ENCODE measurements at regions not wholly inside any gene's neighbourhood (a gene's known extent, or its start where the extent isn't known, plus 50 kb on each side); places are given as distances from the start of the nearest gene placed in this dataset.

DNA sequence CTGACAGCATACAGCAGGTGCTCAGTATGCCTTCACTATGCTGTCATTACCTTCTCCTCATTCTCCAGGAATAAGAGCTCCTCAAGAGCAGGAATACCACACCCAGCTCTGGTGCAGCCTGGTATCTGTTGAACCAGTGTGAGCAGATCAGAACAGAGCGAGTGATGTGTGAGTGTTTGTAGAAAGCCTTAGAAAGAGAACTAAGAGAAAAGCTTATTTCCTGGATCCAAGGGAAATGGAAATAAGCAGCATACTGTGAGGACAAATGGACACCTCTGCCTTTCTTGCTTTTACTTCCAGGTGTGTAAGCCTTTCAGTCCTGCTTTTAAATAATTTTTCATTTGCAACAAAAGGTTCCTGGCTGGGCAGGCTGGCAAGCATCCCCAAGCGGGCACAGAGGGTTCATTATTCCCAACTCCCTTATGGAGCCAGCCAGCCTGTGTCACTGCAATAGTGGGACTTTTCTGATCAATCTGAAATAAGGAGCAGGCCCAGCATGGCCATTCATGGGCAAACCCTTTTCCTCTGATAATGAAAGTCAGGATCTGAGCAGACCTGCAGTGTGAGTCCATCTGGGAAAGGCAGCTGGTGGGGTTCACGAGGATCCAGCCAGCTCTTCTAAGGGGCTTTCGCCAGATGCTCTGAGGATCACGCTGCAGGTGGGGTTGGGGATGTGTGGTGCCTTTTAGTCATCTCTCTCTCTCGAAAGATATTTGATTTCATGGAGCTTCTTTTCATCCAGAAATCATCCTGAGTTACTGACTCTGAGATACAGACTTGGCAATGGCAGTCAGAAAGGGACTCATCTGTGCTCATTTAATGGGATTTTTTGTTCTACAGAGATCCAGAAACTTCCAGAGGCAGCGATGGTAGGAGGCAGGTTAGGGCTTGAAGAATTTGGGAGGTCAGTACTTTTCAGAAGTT is 594.9 kb upstream of the CFAP20DC start:
- DNase-seq, result no peak

DNA sequence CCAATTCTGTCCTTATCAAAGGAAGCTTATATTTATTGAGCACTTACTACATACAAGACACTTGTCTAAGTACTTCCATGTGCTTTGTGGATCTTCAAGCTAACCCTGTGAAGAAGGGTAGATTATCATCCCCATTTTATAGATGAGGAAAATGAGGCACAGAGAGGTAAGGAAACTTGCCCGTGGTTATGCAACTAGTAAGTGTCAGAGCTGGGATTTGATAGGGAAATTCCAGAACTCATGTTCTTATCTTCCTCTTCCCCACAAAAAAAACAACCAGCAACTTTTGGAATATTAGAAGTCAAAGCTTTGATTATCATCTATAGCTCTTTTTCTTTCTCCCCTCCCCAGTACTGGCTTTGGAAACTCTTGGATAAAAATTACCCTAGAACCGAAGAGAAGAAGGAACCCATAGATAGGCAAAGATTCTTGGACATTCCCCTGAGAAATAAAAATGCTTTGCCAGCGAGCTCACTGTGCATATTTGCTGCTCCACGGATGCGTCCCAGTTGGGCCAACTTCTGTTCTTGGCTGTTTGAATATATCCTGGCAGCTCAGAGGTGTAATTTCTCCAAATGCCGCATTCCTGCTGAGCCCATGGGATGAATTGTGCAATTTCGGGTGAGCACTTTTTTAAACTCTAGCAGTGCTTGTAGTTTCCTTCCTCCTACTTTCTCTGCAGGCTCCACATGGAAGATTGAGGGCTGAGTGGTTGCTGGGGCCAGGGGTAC is 591.5 kb upstream of the CFAP20DC start:
- no peak for DNase-seq

DNA sequence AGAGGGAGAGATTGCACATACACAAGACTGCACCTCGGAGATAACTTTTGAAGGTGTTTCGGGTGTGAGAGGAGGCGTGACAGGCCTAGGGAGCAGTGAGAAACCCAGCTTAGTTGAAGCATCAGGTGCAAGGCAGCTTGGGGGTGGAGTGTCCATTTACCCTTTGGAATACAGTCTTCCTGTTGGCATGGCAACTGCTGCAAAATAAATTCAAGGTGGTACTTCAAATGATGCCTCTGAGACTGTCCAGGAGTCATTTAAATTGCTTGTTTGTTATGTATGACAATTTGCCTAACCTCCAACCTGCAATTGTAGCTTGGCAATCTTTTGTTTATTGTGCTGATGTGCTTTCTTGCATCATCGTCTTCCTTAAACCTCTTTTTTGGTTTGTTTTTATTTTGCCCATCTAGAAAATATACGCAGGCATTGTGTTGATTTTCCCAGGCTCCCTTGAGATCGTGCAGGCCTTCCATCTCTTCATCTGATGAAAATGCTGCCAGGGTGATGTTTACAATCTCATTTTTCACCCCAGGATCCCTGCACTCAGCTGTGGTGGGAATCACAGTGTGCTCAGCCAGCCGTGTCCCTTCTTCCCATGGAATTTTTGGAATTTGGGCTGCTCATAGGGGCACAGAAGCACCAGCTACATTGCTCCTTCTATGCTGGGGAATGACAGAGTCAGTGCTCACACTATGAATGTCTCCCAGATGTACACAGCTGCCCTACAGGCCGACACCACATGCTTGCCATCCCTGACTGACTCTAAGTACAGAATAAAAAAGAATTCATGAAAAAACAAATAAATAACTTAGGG is 583.1 kb upstream of the CFAP20DC start:
- DNase-seq, result no peak

DNA sequence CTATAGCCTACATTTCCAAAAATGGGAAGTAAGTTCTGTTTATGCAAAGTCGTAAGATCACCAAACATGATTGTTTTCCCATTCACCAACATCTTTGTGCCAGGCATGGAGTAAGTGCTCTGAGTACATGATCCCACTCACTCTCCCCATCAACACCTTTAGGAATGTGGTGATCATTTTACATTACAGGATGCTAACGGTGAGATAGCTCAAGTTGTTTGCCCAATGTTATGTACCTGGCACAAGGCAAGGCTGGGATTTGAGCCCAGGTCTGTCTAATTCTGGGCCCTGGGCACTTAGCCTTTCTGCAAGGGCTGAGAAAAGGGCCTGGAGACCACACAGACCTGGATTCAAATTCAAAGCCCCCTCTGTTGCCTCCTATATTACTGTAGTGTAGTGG is 581.7 kb upstream of the CFAP20DC start:
- DNase-seq, result no peak

GRCh38 chr3:59621037-59621436 is 571.2 kb upstream of the CFAP20DC start:
- no peak for DNase-seq

GRCh38 chr3:59620325-59620724 is 570.5 kb upstream of the CFAP20DC start:
- no peak for DNase-seq

DNA sequence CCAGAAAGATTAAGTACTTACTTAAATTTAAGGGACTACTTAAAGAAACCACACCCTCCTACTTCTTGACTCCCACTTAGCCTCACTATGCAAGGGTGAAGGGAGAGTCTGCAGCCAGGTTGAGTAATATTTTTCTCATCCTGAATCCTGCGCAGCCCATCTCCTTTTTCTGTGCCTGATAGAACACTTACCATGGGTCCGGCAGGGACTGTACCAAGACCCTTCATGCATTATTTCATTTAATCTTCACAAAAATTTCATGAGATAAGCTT is 562.6 kb upstream of the CFAP20DC start:
- no peak for DNase-seq

DNA sequence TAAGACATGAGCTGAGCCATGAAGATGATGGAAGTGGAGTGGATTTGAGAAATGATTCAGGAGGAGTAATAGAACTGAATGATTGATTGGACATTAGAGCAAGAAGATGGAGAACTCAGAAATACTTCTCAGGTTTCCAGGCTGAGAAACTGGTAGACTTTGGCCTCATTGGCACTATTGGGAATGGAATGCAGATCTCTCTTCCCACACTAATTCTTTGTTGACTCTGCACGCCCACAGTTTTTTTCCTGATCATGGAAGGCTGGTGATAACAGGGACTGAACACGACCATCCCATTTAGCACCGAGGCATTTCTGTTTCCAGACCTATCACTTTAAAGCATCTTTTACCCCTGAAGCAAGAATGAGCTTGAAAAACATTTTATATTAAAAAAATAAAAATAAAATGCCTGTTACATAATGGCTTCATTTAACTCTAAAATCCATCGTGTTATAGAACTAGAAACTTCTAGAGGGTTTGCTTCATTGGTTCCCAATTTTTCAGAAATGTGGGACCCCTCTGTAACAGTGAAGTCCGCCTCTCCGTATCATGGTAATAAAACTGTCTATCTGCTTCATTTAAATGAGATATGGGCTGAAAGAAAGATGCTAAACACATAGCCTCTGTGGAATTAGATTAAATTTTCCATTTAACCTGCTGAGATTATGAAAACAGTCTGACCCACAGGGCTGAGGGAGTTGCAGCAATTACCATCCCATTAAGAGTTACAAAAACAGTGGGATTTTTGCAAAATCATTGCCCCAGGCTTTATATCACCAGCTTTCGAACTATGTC is 562.0 kb upstream of the CFAP20DC start:
- no peak for DNase-seq

DNA sequence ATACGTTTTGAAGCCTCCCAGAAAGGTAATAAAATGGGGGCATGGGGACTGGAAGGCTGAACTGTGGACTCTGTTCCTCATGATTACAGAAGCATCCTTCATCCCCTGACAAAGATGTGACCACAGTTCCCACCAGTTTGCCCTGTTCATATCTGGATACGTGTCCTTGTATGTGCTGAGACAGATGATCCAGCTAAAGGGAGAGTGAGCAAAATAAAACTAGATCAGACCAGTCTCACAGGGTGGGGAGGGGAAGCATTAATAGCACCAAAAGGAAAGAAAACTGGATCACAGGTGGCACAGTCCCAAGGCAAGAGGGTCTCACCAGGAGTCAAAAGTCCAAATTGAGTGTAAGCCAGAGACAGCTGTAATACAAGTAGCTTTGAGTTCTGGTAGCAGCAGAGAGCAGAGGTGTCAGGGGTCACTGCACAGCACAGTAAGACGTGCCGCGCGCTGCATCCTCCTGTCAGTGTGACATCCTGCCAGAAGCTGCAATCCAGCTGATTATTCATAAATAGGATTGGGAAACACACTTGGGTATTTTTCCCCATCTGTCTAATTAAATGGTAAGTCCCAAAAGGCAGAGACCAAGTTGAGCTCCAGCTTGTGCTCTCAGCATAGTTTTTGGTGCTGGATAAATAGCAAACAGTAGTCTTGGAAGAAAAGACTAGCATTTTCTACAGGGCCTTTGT is 560.0 kb upstream of the CFAP20DC start:
- no peak for DNase-seq

DNA sequence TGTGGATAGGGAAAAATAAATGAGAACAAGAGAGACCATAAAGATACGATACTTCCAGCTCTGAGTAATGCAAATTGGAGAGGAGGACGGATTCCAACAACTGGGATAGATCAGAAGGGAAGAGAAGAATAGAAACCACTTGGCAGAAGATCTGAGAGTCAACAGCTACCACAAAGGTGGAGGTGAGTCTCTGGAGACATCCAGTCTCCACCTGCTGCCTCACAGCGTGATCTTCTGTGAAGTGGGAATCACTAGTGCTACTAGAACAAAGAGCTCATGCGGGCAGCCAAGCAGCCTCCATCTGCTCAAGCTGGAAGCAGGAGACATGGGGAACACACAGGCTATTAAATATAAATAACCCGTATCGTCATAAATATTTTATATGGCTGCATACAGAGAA is 558.5 kb upstream of the CFAP20DC start:
- DNase-seq, result no peak

DNA sequence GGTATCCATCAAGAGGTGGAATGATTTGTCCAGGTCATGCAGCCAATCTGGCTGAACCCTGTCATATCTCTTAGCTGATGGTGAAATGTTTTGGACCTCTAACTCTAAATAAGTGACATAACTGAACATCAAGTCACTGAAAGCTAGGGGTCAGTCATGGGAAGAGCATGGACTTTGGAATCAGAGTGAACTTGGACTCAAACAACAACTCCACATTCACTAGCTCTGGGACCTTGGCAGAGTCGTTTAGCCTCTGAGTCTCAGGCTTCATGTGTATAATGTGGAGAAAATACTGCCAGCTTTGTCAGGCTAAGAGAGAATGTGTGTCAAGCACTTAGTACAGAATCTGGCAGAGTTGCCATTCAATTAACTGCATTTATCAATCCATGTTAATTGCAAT is 557.8 kb upstream of the CFAP20DC start:
- DNase-seq, result peak; percentile 1

DNA sequence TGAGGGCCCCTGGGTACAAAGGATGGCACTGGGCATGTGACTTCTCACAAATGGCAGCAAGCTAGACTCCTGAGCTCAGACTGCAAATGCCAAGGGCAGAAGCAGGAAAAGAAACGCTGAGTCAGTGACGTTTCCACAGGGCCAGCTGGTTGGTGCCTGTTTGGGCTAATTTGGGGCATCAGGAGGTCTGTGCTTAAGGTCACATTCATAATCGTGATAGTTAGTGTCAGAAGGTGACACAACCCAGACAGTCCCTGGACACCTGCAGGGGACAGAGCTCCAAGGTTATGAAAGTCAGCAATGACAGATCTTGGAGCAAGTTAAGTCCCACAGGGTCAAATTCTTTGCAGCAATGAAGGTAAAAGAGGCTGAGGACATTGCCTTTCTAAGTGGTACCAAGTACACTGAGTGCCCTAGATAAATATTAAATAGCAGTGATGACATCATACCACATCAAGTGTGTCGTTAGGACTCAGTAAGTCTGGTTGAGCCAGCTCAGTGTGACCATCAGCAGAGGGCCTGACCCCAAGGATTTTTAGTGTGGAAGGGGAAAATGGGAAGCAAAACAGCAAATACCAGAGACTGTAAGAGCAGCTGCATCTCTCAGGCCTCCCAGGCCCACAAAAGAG is 556.9 kb upstream of the CFAP20DC start:
- no peak for DNase-seq

DNA sequence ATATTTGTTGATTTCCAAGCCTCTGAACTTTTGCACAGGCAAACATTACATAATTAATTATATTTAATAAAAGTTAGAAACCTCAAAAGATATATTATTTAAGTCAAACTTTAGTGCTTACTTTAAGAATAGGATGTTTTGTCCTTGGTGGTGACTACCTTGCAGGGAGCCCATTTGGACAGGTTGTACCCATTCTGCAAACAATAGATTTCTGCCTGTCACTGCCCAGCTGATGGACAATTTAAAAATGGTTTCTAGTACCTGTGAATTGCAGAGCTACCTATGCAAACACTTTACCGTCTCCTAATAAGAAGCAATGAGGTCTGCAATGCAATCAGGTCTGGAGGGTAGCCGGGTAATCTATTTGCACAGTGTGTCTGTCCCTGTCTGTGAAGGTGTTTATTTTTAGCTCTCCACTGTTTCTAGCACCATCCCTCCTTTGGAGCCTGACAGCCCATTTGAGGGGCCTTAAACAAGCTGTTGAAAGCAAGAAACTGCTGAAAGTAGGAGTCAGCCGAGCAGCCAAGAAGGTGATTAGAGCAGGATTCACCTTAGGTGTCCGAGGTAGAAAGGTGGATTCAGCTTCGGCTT is 556.2 kb upstream of the CFAP20DC start:
- no peak for DNase-seq

DNA sequence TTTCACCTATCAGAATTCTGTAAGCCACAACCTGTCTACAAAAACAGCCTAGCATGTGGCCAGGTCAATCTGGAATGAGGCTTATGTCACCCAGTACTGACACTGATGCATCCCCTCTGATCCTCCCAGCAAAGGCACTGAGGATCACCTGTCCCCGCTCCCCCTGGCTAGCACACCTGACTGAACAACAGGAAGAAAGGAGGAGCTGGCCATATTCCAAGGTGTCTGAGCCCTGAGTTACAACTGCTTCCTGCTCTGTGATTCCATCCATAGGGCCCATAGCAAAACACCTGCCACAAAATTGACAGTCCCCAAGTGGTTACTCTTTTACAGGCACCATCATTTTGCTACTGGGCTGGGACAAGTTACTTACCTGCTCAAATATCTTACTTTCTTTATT is 555.5 kb upstream of the CFAP20DC start:
- no peak for DNase-seq

DNA sequence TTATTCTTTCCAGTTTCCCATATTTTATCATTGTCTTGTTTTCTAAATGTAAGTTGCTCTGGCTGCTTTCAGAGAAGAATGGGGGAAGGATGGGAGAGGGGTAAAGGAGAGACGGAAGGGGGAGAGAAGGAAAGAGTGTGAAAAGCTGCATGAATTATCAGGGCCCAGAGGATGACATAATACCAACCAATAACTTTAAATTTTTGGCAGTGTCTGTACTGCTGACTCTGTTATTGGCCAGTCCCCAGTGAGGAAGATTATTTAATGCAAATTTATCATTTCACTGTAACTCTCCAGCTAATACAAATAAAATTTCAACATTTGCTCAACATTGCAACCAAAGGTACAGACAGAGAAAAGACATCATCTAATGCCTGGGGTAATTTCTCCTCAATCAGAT is 551.7 kb upstream of the CFAP20DC start:
- DNase-seq, result no peak

- no peak for DNase-seq
Observed at GRCh38 chr3:59600631-59601030, 550.8 kb upstream of the CFAP20DC start.

DNA sequence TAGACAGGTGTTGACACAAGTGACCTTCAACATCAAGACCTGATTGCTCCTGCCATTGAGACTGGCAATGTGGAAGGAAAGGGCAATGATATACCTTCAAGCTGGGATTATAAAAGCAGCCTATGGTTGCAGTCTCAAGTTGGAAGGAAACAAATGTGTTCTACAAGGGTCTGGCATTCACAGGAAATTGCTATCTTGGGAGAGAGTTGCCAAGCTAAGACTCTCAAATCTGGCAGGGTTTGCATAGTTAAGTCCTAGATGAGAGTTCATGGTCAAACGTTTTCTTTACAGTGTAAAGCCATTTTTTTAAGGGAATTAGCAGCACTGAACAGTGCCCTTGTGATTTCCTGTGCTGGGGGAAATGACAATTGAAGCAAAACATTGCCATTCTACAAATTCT is 546.9 kb upstream of the CFAP20DC start:
- no peak for DNase-seq

- no peak for DNase-seq
Observed at GRCh38 chr3:59595830-59596229, 546.0 kb upstream of the CFAP20DC start.

DNA sequence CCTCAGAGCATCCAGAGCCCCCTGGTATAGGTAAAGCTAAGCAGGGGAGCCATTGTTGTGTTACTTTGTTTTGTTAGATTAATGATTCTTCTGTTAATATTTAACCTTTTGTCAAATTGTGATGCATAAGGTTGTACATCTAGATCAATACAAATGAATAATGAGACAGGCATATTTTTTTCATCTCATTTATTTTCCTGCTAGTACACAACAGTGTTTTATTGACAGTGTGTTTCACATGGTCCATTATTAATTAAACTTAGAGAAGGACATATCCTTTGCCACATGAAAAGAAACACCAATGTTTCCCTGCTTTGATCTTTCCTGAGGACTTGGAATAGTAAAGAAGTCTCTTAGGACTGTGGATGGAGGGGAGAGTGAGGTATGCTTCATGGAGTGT is 543.6 kb upstream of the CFAP20DC start:
- DNase-seq, result no peak

DNA sequence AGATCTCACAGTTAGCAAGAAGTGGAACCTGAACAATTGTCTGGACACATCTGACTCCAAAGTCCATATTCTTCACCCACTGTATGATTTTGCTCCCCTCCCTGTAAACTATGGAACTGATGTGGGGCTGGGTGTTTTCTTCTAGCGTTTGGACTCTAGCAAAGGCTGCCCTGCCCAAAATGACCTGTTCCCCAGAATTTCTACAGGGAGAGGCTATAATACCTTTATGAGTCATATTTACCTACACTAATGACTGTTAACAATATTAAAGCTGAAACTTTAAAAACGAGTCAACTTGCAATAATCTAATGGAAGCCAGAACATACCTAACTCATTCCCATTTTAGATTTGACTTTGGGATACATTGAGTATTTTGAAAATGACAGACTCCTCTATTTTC is 531.2 kb upstream of the CFAP20DC start:
- DNase-seq, result no peak

DNA sequence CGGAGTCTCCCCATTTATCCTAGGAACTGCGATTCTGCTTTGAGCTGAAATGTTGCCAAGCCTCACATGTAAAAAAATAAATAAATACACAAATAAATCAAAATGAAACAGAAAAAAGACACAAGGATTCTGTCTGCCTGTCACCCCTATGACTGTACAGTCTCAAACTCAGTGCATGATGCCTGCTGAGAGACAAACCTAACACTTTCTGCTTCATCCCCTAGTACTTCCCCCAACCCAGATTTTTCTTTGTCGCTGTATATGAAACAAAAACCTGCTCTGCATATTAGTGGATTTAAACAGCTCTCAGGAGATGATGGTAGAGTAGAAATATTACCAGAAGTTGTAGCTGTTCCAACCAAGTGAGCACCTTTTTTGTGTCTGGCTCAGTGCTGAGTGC is 530.7 kb upstream of the CFAP20DC start:
- DNase-seq, result no peak
